ENCODE measurements at regions not wholly inside any gene's neighbourhood (a gene's known extent, or its start where the extent isn't known, plus 50 kb on each side); places are given as distances from the start of the nearest gene placed in this dataset.

GRCh38 chr14:27721760-27722159, 1044.8 kb upstream of the FOXG1 start:
- no peaks in the 10 kb centered on the region for H3K36me3 ChIP-seq
- no peaks in the 10 kb centered on the region for H3K27me3 ChIP-seq
- H3K4me1 ChIP-seq: no peaks in the 10 kb centered on the region
- H3K4me3 ChIP-seq: no peak overlapping the region
- TF ChIP-seq EP300 (IDR thresholded peaks at IDR 0.05; ENCODE audit: low read depth) (no peak), POLR2A (IDR thresholded peaks at IDR 0.05) (no peak), POLR2AphosphoS5 (IDR thresholded peaks at IDR 0.05) (no peak), CTCF (IDR thresholded peaks at IDR 0.05) (no peak)
- no peak for DNase-seq
- H3K27ac ChIP-seq: no peak overlapping the region
- intact Hi-C loops (cut with DNase I; ENCODE audit: low total_unique reads): no loop called here
- in situ Hi-C loops (cut with MboI; ENCODE audit: low pct_ligation_motif_present in 1 of 4, low pct_unique_long_range_greater_than_20kb in 1 of 4, low sequenced_read_pairs in 3 of 4): no loop called here
- no peaks in the 10 kb centered on the region for H3K9me3 ChIP-seq

GRCh38 chr14:27725482-27725881, 1041.1 kb upstream of the FOXG1 start:
- in situ Hi-C loops (cut with MboI; ENCODE audit: low pct_ligation_motif_present in 1 of 4, low pct_unique_long_range_greater_than_20kb in 1 of 4, low sequenced_read_pairs in 3 of 4): no loop called here
- H3K27ac ChIP-seq: no peak overlapping the region
- H3K9me3 ChIP-seq: no peaks in the 10 kb centered on the region
- H3K27me3 ChIP-seq: no peaks in the 10 kb centered on the region
- no peaks in the 10 kb centered on the region for H3K36me3 ChIP-seq
- no peak overlapping the region for H3K4me3 ChIP-seq
- 59 to 62% methylated on average over 4 of the region's 4 CpGs for WGBS, 2 donors (ENCODE audit: low coverage in 1 of 2)
- DNase-seq: no peak
- no peak for TF ChIP-seq CTCF (IDR thresholded peaks at IDR 0.05)
- TF ChIP-seq POLR2A (IDR thresholded peaks at IDR 0.05): no peak
- no peak for TF ChIP-seq EP300 (IDR thresholded peaks at IDR 0.05; ENCODE audit: low read depth)
- no peak for TF ChIP-seq POLR2AphosphoS5 (IDR thresholded peaks at IDR 0.05)
- intact Hi-C loops (cut with DNase I; ENCODE audit: low total_unique reads): no loop called here
- H3K4me1 ChIP-seq: no peaks in the 10 kb centered on the region

GRCh38 chr14:27727251-27727770, 1039.3 kb upstream of the FOXG1 start:
- WGBS, 2 donors (ENCODE audit: low coverage in 1 of 2): 18 to 32% methylated on average over 2 of the region's 2 CpGs
- no peak overlapping the region for H3K4me3 ChIP-seq
- H3K4me1 ChIP-seq: no peaks in the 10 kb centered on the region
- intact Hi-C loops (cut with DNase I; ENCODE audit: low total_unique reads): no loop called here
- no peaks in the 10 kb centered on the region for H3K9me3 ChIP-seq
- no peaks in the 10 kb centered on the region for H3K36me3 ChIP-seq
- no peak overlapping the region for H3K27ac ChIP-seq
- DNase-seq: no peak
- no peaks in the 10 kb centered on the region for H3K27me3 ChIP-seq
- in situ Hi-C loops (cut with MboI; ENCODE audit: low pct_ligation_motif_present in 1 of 4, low pct_unique_long_range_greater_than_20kb in 1 of 4, low sequenced_read_pairs in 3 of 4): no loop called here
- TF ChIP-seq CTCF (IDR thresholded peaks at IDR 0.05) (no peak), POLR2AphosphoS5 (IDR thresholded peaks at IDR 0.05) (no peak), EP300 (IDR thresholded peaks at IDR 0.05; ENCODE audit: low read depth) (no peak), POLR2A (IDR thresholded peaks at IDR 0.05) (no peak)

GRCh38 chr14:27730204-27730603, 1036.4 kb upstream of the FOXG1 start:
- Histone ChIP-seq H3K36me3 (no peaks in the 10 kb centered on the region), H3K9me3 (no peaks in the 10 kb centered on the region), H3K4me3 (no peak overlapping the region), H3K27ac (no peak overlapping the region), H3K27me3 (no peaks in the 10 kb centered on the region), H3K4me1 (no peaks in the 10 kb centered on the region)
- in situ Hi-C loops (cut with MboI; ENCODE audit: low pct_ligation_motif_present in 1 of 4, low pct_unique_long_range_greater_than_20kb in 1 of 4, low sequenced_read_pairs in 3 of 4): no loop called here
- intact Hi-C loops (cut with DNase I; ENCODE audit: low total_unique reads): no loop called here
- 10 to 12% methylated on average over 5 of the region's 5 CpGs for WGBS, 2 donors (ENCODE audit: low coverage in 1 of 2)
- TF ChIP-seq EP300 (IDR thresholded peaks at IDR 0.05; ENCODE audit: low read depth) (no peak), POLR2A (IDR thresholded peaks at IDR 0.05) (no peak), POLR2AphosphoS5 (IDR thresholded peaks at IDR 0.05) (no peak), CTCF (IDR thresholded peaks at IDR 0.05) (no peak)
- DNase-seq: no peak
